ENCODE measurements at regions not wholly inside any gene's neighbourhood (a gene's known extent, or its start where the extent isn't known, plus 50 kb on each side); places are given as distances from the start of the nearest gene placed in this dataset.

GRCh38 chr16:86180244-86180643, 281.3 kb downstream of the IRF8 start:
- no peaks in the 10 kb centered on the region for H3K36me3 ChIP-seq
- no peak for DNase-seq
- H3K27me3 ChIP-seq (ENCODE audit: low read depth): peaks cover 15% of the 10 kb centered on the region
- no peaks in the 10 kb centered on the region for H3K4me1 ChIP-seq
- H3K9me3 ChIP-seq (replicated peaks): peaks cover 13% of the 10 kb centered on the region
- TF ChIP-seq CTCF (IDR thresholded peaks at IDR 0.05; ENCODE audit: borderline replicate concordance): no peak
- H3K4me3 ChIP-seq: no peak overlapping the region
- intact Hi-C loops (cut with micrococcal nuclease): no loop called here
- H3K27ac ChIP-seq (replicated peaks): no peak overlapping the region

- no peaks in the 10 kb centered on the region for H3K36me3 ChIP-seq
- intact Hi-C loops (cut with micrococcal nuclease): no loop called here
- peaks cover 18% of the 10 kb centered on the region for H3K27me3 ChIP-seq (ENCODE audit: low read depth)
- no peak for DNase-seq
- H3K4me3 ChIP-seq: no peak overlapping the region
- no peaks in the 10 kb centered on the region for H3K4me1 ChIP-seq
- no peak for TF ChIP-seq CTCF (IDR thresholded peaks at IDR 0.05; ENCODE audit: borderline replicate concordance)
- no peak overlapping the region for H3K27ac ChIP-seq (replicated peaks)
- H3K9me3 ChIP-seq (replicated peaks): peaks cover 13% of the 10 kb centered on the region
Observed at GRCh38 chr16:86180780-86181179, 281.8 kb downstream of the IRF8 start.

- no peak overlapping the region for H3K4me3 ChIP-seq
- no peaks in the 10 kb centered on the region for H3K4me1 ChIP-seq
- DNase-seq: no peak
- no peak overlapping the region for H3K27ac ChIP-seq (replicated peaks)
- peaks cover 22% of the 10 kb centered on the region for H3K27me3 ChIP-seq (ENCODE audit: low read depth)
- intact Hi-C loops (cut with micrococcal nuclease): no loop called here
- TF ChIP-seq CTCF (IDR thresholded peaks at IDR 0.05; ENCODE audit: borderline replicate concordance): no peak
- H3K36me3 ChIP-seq: no peaks in the 10 kb centered on the region
- H3K9me3 ChIP-seq (replicated peaks): peaks cover 13% of the 10 kb centered on the region
Observed at GRCh38 chr16:86181526-86181925, 282.6 kb downstream of the IRF8 start.

- H3K36me3 ChIP-seq: no peaks in the 10 kb centered on the region
- H3K4me1 ChIP-seq: no peaks in the 10 kb centered on the region
- H3K27ac ChIP-seq (replicated peaks): no peak overlapping the region
- DNase-seq: no peak
- intact Hi-C loops (cut with micrococcal nuclease): no loop called here
- peaks cover 39% of the 10 kb centered on the region for H3K27me3 ChIP-seq (ENCODE audit: low read depth)
- no peak for TF ChIP-seq CTCF (IDR thresholded peaks at IDR 0.05; ENCODE audit: borderline replicate concordance)
- H3K4me3 ChIP-seq: no peak overlapping the region
- H3K9me3 ChIP-seq (replicated peaks): no peaks in the 10 kb centered on the region
Observed at GRCh38 chr16:86184185-86184584, 285.2 kb downstream of the IRF8 start.

GRCh38 chr16:86185089-86185488, 286.1 kb downstream of the IRF8 start:
- Histone ChIP-seq H3K4me1 (no peaks in the 10 kb centered on the region), H3K9me3 (replicated peaks) (no peaks in the 10 kb centered on the region), H3K36me3 (no peaks in the 10 kb centered on the region), H3K27me3 (ENCODE audit: low read depth) (peaks cover 45% of the 10 kb centered on the region), H3K4me3 (no peak overlapping the region), H3K27ac (replicated peaks) (no peak overlapping the region)
- TF ChIP-seq CTCF (IDR thresholded peaks at IDR 0.05; ENCODE audit: borderline replicate concordance): no peak
- DNase-seq: no peak
- intact Hi-C loops (cut with micrococcal nuclease): no loop called here

- intact Hi-C loops (cut with micrococcal nuclease): no loop called here
- Histone ChIP-seq H3K27ac (replicated peaks) (no peak overlapping the region), H3K27me3 (ENCODE audit: low read depth) (peaks cover 57% of the 10 kb centered on the region), H3K4me3 (no peak overlapping the region), H3K9me3 (replicated peaks) (no peaks in the 10 kb centered on the region), H3K4me1 (no peaks in the 10 kb centered on the region), H3K36me3 (no peaks in the 10 kb centered on the region)
- no peak for DNase-seq
- no peak for TF ChIP-seq CTCF (IDR thresholded peaks at IDR 0.05; ENCODE audit: borderline replicate concordance)
Observed at GRCh38 chr16:86186313-86186712, 287.4 kb downstream of the IRF8 start.
